ENCODE measurements at regions not wholly inside any gene's neighbourhood (a gene's known extent, or its start where the extent isn't known, plus 50 kb on each side); places are given as distances from the start of the nearest gene placed in this dataset.

- TF ChIP-seq, protein P1, sequence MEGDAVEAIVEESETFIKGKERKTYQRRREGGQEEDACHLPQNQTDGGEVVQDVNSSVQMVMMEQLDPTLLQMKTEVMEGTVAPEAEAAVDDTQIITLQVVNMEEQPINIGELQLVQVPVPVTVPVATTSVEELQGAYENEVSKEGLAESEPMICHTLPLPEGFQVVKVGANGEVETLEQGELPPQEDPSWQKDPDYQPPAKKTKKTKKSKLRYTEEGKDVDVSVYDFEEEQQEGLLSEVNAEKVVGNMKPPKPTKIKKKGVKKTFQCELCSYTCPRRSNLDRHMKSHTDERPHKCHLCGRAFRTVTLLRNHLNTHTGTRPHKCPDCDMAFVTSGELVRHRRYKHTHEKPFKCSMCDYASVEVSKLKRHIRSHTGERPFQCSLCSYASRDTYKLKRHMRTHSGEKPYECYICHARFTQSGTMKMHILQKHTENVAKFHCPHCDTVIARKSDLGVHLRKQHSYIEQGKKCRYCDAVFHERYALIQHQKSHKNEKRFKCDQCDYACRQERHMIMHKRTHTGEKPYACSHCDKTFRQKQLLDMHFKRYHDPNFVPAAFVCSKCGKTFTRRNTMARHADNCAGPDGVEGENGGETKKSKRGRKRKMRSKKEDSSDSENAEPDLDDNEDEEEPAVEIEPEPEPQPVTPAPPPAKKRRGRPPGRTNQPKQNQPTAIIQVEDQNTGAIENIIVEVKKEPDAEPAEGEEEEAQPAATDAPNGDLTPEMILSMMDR (IDR thresholded peaks at IDR 0.05; ENCODE audit: insufficient read depth, low read length): no peak
- TF ChIP-seq, protein P2, sequence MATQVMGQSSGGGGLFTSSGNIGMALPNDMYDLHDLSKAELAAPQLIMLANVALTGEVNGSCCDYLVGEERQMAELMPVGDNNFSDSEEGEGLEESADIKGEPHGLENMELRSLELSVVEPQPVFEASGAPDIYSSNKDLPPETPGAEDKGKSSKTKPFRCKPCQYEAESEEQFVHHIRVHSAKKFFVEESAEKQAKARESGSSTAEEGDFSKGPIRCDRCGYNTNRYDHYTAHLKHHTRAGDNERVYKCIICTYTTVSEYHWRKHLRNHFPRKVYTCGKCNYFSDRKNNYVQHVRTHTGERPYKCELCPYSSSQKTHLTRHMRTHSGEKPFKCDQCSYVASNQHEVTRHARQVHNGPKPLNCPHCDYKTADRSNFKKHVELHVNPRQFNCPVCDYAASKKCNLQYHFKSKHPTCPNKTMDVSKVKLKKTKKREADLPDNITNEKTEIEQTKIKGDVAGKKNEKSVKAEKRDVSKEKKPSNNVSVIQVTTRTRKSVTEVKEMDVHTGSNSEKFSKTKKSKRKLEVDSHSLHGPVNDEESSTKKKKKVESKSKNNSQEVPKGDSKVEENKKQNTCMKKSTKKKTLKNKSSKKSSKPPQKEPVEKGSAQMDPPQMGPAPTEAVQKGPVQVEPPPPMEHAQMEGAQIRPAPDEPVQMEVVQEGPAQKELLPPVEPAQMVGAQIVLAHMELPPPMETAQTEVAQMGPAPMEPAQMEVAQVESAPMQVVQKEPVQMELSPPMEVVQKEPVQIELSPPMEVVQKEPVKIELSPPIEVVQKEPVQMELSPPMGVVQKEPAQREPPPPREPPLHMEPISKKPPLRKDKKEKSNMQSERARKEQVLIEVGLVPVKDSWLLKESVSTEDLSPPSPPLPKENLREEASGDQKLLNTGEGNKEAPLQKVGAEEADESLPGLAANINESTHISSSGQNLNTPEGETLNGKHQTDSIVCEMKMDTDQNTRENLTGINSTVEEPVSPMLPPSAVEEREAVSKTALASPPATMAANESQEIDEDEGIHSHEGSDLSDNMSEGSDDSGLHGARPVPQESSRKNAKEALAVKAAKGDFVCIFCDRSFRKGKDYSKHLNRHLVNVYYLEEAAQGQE (IDR thresholded peaks at IDR 0.05; ENCODE audit: insufficient replicate concordance, low read depth): no peak
- no peak for TF ChIP-seq POLR2AphosphoS5 (IDR thresholded peaks at IDR 0.05; ENCODE audit: low read depth)
Observed at GRCh38 chr3:157589211-157589610, 86.0 kb upstream of the VEPH1 start.

All from HL-60 (cell line).